ENCODE measurements at regions not wholly inside any gene's neighbourhood (a gene's known extent, or its start where the extent isn't known, plus 50 kb on each side); places are given as distances from the start of the nearest gene placed in this dataset.

DNA sequence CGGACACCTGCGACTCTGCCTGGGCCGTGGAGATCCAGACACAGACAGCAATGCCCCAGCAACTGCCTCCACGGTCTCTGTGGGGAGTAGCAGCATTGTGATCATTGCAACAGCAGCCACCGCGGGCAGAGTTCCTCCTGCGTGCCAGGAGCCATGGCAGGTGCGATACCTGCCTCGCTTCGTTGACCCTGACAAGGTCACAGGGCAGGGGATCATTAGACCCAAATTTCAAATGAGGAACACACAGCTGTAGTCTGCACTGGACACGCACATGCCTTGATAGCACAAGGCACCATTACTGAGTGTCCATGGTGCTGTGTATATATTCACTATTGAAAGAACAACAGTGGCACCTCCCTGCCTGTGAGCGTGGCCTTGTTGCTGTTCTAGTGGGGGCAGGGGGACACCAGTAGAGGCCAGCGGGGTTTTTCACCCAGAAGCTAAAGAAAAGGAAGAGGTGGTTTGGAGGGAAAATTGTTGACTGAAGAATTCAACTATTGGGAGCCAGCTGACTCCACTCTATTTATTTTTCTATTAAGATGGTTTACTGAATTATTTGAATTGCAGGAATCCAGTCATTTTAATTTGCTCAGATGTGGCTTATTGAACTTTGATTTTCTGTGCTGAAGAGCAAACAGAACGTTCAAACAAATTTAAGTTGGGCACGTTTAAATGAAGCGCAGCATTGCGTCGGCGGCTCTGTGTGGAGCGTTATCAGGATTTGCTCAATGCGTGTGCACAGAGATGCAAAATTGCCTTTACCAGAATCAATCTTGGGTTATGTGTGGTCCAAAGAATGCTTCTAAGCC lies 60.2 kb upstream of the RPS6KA2 start:
- Mint-ChIP-seq H3K36me3 (no peaks in the 10 kb centered on the region), H3K27ac (no peak overlapping the region), H3K4me3 (no peak overlapping the region), H3K4me1 (peaks cover 14% of the 10 kb centered on the region), H3K27me3 (ENCODE audit: low read depth) (peaks cover 19% of the 10 kb centered on the region), H3K9me3 (no peaks in the 10 kb centered on the region)
- DNase-seq (ENCODE audit: low spot score in 2 of 2, unreplicated experiment in 2 of 2) = no peak
- TF ChIP-seq, protein P1, sequence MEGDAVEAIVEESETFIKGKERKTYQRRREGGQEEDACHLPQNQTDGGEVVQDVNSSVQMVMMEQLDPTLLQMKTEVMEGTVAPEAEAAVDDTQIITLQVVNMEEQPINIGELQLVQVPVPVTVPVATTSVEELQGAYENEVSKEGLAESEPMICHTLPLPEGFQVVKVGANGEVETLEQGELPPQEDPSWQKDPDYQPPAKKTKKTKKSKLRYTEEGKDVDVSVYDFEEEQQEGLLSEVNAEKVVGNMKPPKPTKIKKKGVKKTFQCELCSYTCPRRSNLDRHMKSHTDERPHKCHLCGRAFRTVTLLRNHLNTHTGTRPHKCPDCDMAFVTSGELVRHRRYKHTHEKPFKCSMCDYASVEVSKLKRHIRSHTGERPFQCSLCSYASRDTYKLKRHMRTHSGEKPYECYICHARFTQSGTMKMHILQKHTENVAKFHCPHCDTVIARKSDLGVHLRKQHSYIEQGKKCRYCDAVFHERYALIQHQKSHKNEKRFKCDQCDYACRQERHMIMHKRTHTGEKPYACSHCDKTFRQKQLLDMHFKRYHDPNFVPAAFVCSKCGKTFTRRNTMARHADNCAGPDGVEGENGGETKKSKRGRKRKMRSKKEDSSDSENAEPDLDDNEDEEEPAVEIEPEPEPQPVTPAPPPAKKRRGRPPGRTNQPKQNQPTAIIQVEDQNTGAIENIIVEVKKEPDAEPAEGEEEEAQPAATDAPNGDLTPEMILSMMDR (IDR thresholded peaks at IDR 0.05; ENCODE audit: unreplicated experiment) = no peak

DNA sequence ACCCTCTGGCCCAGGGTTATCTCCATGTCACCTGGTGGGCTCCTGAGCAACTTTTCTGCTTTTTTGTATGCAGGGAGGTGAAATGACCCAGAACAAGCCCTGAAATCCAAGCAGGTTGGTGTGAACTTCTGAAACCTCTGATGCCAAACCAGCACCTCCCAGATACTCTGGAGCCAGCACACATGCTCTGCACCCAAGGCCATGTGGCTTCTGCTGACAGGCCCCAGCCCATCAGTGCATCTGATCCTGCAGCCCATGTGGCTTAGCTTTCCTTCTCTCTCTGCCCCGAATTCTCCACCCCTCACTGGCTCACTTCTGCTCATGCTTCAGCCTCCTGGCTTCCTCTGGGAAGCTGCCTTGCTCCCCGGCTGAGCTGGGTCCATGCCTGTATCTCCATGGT lies 59.3 kb upstream of the RPS6KA2 start:
- no peaks in the 10 kb centered on the region for H3K9me3 Mint-ChIP-seq
- DNase-seq (ENCODE audit: low spot score in 2 of 2, unreplicated experiment in 2 of 2) = no peak
- peaks cover 4% of the 10 kb centered on the region for H3K4me1 Mint-ChIP-seq
- no peaks in the 10 kb centered on the region for H3K36me3 Mint-ChIP-seq
- H3K27me3 Mint-ChIP-seq (ENCODE audit: low read depth) = peaks cover 19% of the 10 kb centered on the region
- H3K27ac Mint-ChIP-seq = no peak overlapping the region
- H3K4me3 Mint-ChIP-seq = no peak overlapping the region
- TF ChIP-seq, protein P1 (IDR thresholded peaks at IDR 0.05; ENCODE audit: unreplicated experiment) = no peak

DNA sequence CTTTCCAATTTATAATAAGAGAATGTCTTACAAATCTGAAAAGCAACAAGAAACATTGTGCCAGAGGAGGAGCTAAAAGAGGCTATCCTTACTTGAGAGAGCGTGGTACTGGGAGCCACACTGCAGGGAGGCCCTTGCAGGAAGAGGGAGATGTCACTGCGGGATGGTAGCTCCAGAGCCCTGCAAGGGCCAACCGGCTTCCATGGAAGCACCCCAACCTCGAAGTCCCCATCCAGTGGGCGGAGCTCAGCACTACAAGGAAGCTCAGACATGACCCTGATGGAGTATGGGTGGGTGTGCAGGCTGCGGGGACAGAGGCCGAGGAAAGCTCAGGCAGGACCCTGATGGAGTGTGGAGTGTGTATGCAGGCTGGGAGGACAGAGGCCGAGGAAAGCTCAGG lies 57.8 kb upstream of the RPS6KA2 start:
- Mint-ChIP-seq H3K9me3 (peaks cover 3% of the 10 kb centered on the region), H3K4me3 (no peak overlapping the region), H3K36me3 (no peaks in the 10 kb centered on the region), H3K27ac (no peak overlapping the region), H3K4me1 (no peaks in the 10 kb centered on the region), H3K27me3 (ENCODE audit: low read depth) (peaks cover 19% of the 10 kb centered on the region)
- DNase-seq (ENCODE audit: low spot score in 2 of 2, unreplicated experiment in 2 of 2) = no peak
- TF ChIP-seq, protein P1 (IDR thresholded peaks at IDR 0.05; ENCODE audit: unreplicated experiment) = no peak

DNA sequence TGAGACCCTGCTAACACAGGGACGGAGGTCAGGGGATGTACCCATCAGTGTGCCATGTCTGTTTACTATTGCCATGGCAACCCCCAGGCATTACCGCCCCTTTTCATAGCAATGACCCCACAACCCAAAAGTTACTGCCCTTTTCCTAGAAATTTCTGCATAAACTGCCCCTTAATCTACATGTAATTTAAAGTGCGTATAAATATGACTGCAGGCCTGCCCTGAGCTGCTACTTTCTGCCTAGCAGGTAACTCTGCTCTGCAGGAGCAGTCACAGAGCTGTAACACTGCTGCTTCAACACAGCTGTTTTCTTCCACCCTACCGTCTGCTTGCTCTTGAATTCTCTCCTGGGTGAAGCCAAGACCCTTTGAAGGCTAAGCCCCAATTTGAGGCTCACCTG lies 57.1 kb upstream of the RPS6KA2 start:
- peaks cover 18% of the 10 kb centered on the region for H3K27me3 Mint-ChIP-seq (ENCODE audit: low read depth)
- no peak overlapping the region for H3K27ac Mint-ChIP-seq
- H3K36me3 Mint-ChIP-seq = no peaks in the 10 kb centered on the region
- no peak overlapping the region for H3K4me3 Mint-ChIP-seq
- TF ChIP-seq, protein P1 (IDR thresholded peaks at IDR 0.05; ENCODE audit: unreplicated experiment) = no peak
- DNase-seq (ENCODE audit: low spot score in 2 of 2, unreplicated experiment in 2 of 2) = no peak
- no peaks in the 10 kb centered on the region for H3K4me1 Mint-ChIP-seq
- H3K9me3 Mint-ChIP-seq = peaks cover 3% of the 10 kb centered on the region

DNA sequence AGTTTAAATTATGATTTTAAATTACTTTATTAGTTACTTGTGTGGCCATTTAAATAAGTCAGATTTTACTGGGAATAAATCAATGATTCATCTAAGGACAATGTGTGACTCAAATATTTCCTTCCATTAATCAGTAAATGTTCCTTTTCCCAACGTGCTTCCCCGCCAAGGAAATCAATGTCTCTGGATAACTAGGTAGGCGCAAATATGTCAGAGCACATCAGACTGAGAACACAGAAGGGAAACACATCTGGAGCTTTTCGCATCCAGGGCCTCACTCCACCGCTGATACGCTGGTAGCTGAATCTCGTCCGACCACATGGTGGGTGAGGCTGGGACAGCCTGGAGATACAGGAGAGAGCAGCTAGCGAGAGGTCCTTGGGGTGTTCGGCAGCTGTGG lies 56.4 kb upstream of the RPS6KA2 start:
- Mint-ChIP-seq H3K4me3 (no peak overlapping the region), H3K27me3 (ENCODE audit: low read depth) (peaks cover 14% of the 10 kb centered on the region), H3K36me3 (no peaks in the 10 kb centered on the region), H3K4me1 (no peaks in the 10 kb centered on the region), H3K27ac (no peak overlapping the region), H3K9me3 (peaks cover 6% of the 10 kb centered on the region)
- no peak for DNase-seq (ENCODE audit: low spot score in 2 of 2, unreplicated experiment in 2 of 2)
- TF ChIP-seq, protein P1 (IDR thresholded peaks at IDR 0.05; ENCODE audit: unreplicated experiment) = no peak

Data from mesothelial cell of epicardium (in vitro differentiated cells).